Thyroid gland (tissue), 4 donors: ENCODE measurements at regions not wholly inside any gene's neighbourhood (a gene's known extent, or its start where the extent isn't known, plus 50 kb on each side); places are given as distances from the start of the nearest gene placed in this dataset.

Experiments used
- DNase-seq, 2 donors: peaks; one replicate each; pipeline ENCODE4 v3.0.0-alpha.2; 2019
- H3K27ac ChIP-seq, 3 donors: fragments of 200-600 bp; sonication (generic); 1 replicate in 2 of 3; 2 replicates in 1 of 3; pipeline ENCODE4 v1.5.1; 2016 to 2019; ENCODE audit warnings: mild to moderate bottlenecking in 1 of 3, moderate library complexity in 1 of 3
- H3K27me3 ChIP-seq: fragments of 200-600 bp; sonication (generic); one replicate; pipeline ENCODE4 v1.5.1; 2019
- H3K36me3 ChIP-seq, 2 donors: fragments of 200-600 bp; sonication (generic); one replicate each; pipeline ENCODE4 v1.5.1; 2016 to 2019
- H3K4me1 ChIP-seq, 2 donors: fragments of 200-600 bp; sonication (generic); one replicate each; pipeline ENCODE4 v1.5.1; 2017 to 2019
- H3K4me3 ChIP-seq, 3 donors: fragments of 200-600 bp; sonication (generic); replicated peaks in 1 of 3; 1 replicate in 2 of 3; 2 replicates in 1 of 3; pipeline ENCODE4 v1.5.1; 2016; ENCODE audit warnings: mild to moderate bottlenecking in 1 of 3
- H3K9me3 ChIP-seq: fragments of 200-600 bp; sonication (generic); one replicate; pipeline ENCODE4 v1.5.1; 2017
- CTCF ChIP-seq, 6 experiments: fragments of 200-600 bp in 3 of 6; fragments of 450-650 bp in 3 of 6; sonication (generic) in 3 of 6; IDR thresholded peaks; one replicate each; pipeline ENCODE4 v1.5.1; 2016 to 2019; ENCODE audit warnings: antibody characterized with exemption in 6 of 6, mild to moderate bottlenecking in 2 of 6, inconsistent platforms in 1 of 6, moderate library complexity in 1 of 6
- POLR2A ChIP-seq, 2 donors: fragments of 450-650 bp; IDR thresholded peaks; one replicate each; pipeline ENCODE4 v1.6.1; 2017; ENCODE audit warnings: antibody characterized with exemption in 2 of 2, mild to moderate bottlenecking in 2 of 2, moderate library complexity in 1 of 2
- WGBS, 2 donors: methylation state at CpG; one replicate each; pipeline ENCODE4 v1.1.5; 2017; 5-methylcytosine and 5-hydroxymethylcytosine counted together
- intact Hi-C: fragments of 100-400 bp; cut with DNase I; formaldehyde crosslinking; loops from one replicate; pipeline ENCODE4 v1.15.1; 2023

GRCh38 chr4:138736362-138736761, 279.2 kb upstream of the NOCT start:
- no peak overlapping the region for H3K27ac ChIP-seq
- TF ChIP-seq CTCF (IDR thresholded peaks at IDR 0.05) (no peak), POLR2A (IDR thresholded peaks at IDR 0.05) (no peak)
- DNase-seq: no peak
- H3K27me3 ChIP-seq: no peaks in the 10 kb centered on the region
- no peaks in the 10 kb centered on the region for H3K9me3 ChIP-seq
- no peak overlapping the region for H3K4me3 ChIP-seq
- intact Hi-C loops: no loop called here
- no peaks in the 10 kb centered on the region for H3K4me1 ChIP-seq
- no peaks in the 10 kb centered on the region for H3K36me3 ChIP-seq

GRCh38 chr4:138734746-138735145, 280.8 kb upstream of the NOCT start:
- no peak for TF ChIP-seq POLR2A (IDR thresholded peaks at IDR 0.05)
- no peak for TF ChIP-seq CTCF (IDR thresholded peaks at IDR 0.05)
- no peak for DNase-seq
- 55 to 66% methylated on average over 1 of the region's 1 CpG for WGBS, 2 donors
- no peak overlapping the region for H3K4me3 ChIP-seq
- no peaks in the 10 kb centered on the region for H3K4me1 ChIP-seq
- intact Hi-C loops: no loop called here
- H3K36me3 ChIP-seq: no peaks in the 10 kb centered on the region
- no peaks in the 10 kb centered on the region for H3K9me3 ChIP-seq
- no peaks in the 10 kb centered on the region for H3K27me3 ChIP-seq
- no peak overlapping the region for H3K27ac ChIP-seq

- 76 to 80% methylated on average over 3 of the region's 3 CpGs for WGBS, 2 donors
- Histone ChIP-seq H3K4me3 (no peak overlapping the region), H3K27ac (no peak overlapping the region)
Observed at GRCh38 chr4:138728566-138728965, 287.0 kb upstream of the NOCT start.

GRCh38 chr4:138727731-138728130, 287.9 kb upstream of the NOCT start:
- H3K27ac ChIP-seq: no peak overlapping the region
- intact Hi-C loops: no loop called here
- no peaks in the 10 kb centered on the region for H3K9me3 ChIP-seq
- 88 to 92% methylated on average over 3 of the region's 3 CpGs for WGBS, 2 donors
- H3K27me3 ChIP-seq: no peaks in the 10 kb centered on the region
- DNase-seq: no peak
- H3K36me3 ChIP-seq: no peaks in the 10 kb centered on the region
- TF ChIP-seq POLR2A (IDR thresholded peaks at IDR 0.05) (no peak), CTCF (IDR thresholded peaks at IDR 0.05) (no peak)
- H3K4me3 ChIP-seq: no peak overlapping the region
- H3K4me1 ChIP-seq: no peaks in the 10 kb centered on the region

More at GRCh38 chr4:138728566-138728965, 287.0 kb upstream of the NOCT start:
- TF ChIP-seq POLR2A (IDR thresholded peaks at IDR 0.05) (no peak), CTCF (IDR thresholded peaks at IDR 0.05) (no peak)
- no peaks in the 10 kb centered on the region for H3K36me3 ChIP-seq
- H3K4me1 ChIP-seq: no peaks in the 10 kb centered on the region
- H3K9me3 ChIP-seq: no peaks in the 10 kb centered on the region
- H3K27me3 ChIP-seq: no peaks in the 10 kb centered on the region
- intact Hi-C loops: no loop called here
- DNase-seq: no peak

- no peaks in the 10 kb centered on the region for H3K36me3 ChIP-seq
- H3K4me1 ChIP-seq: no peaks in the 10 kb centered on the region
- H3K9me3 ChIP-seq: no peaks in the 10 kb centered on the region
- DNase-seq: no peak
- 66 to 73% methylated on average over 4 of the region's 4 CpGs for WGBS, 2 donors
- no peak overlapping the region for H3K4me3 ChIP-seq
- TF ChIP-seq POLR2A (IDR thresholded peaks at IDR 0.05) (no peak), CTCF (IDR thresholded peaks at IDR 0.05) (no peak)
- H3K27ac ChIP-seq: no peak overlapping the region
- H3K27me3 ChIP-seq: no peaks in the 10 kb centered on the region
- intact Hi-C loops: no loop called here
Observed at GRCh38 chr4:138724530-138724929, 291.1 kb upstream of the NOCT start.
